Colonic mucosa (tissue), 4 donors: ENCODE measurements at regions not wholly inside any gene's neighbourhood (a gene's known extent, or its start where the extent isn't known, plus 50 kb on each side); places are given as distances from the start of the nearest gene placed in this dataset.

Experiments used
- DNase-seq: peaks from one replicate; pipeline ENCODE4 v3.0.0-alpha.2; 2020
- H3K27ac ChIP-seq: fragments of 200-600 bp; one replicate; pipeline ENCODE4 v1.8.0; 2021
- H3K27me3 ChIP-seq: fragments of 200-600 bp; one replicate; pipeline ENCODE4 v1.8.0; 2021
- H3K36me3 ChIP-seq: fragments of 200-600 bp; one replicate; pipeline ENCODE4 v1.8.0; 2021
- H3K4me1 ChIP-seq: fragments of 200-600 bp; one replicate; pipeline ENCODE4 v1.8.0; 2021; ENCODE audit warnings: mild to moderate bottlenecking
- H3K4me3 ChIP-seq: fragments of 200-600 bp; one replicate; pipeline ENCODE4 v1.8.0; 2021
- H3K9ac ChIP-seq, 2 donors: one replicate each; pipeline ENCODE4 v1.7.0; 2013; ENCODE audit warnings: control low read depth in 2 of 2, low read depth in 2 of 2, low read length in 2 of 2
- H3K9me3 ChIP-seq: fragments of 200-600 bp; one replicate; pipeline ENCODE4 v1.8.0; 2021
- intact Hi-C: fragments of 100-400 bp; cut with DNase I; formaldehyde crosslinking; loops from one replicate; pipeline ENCODE4 v1.14.1; 2022
- TF ChIP-seq, protein P1 (sequence below): fragments of 200-600 bp; IDR thresholded peaks from one replicate; pipeline ENCODE4 v1.8.0; 2022; ENCODE audit warnings: antibody characterized with exemption, mild to moderate bottlenecking
- donor health status: healthy.
- donor health status: DM: no; HTN: no; CAD: no.
- donor health status: DM: no; HTN: no; CAD: no.

DNA sequence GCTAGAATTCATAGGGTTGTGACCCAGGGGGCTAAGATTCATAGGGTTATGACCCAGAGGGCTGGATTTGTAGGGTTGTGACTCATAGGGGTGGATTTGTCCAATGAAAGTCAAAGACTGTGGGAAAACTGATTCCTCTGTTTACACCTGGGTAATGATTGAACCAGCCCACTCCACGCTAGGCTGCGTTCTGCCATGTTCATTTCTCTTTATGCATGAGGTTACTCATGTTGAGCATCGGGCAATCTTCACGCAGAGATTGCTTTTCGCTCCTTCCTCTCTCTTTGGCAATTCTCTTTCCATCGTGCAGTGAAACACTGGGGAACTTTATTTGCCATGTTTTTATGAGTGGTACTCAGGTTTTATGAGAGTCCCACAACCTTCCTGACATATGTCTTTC, 127.8 kb downstream of the CRLF2 start:
- Histone ChIP-seq H3K27me3 (no peaks in the 10 kb centered on the region), H3K9ac (no peak overlapping the region), H3K9me3 (no peaks in the 10 kb centered on the region), H3K27ac (no peak overlapping the region), H3K36me3 (no peaks in the 10 kb centered on the region), H3K4me3 (no peak overlapping the region), H3K4me1 (no peaks in the 10 kb centered on the region)
- DNase-seq = no peak
- TF ChIP-seq, protein P1, sequence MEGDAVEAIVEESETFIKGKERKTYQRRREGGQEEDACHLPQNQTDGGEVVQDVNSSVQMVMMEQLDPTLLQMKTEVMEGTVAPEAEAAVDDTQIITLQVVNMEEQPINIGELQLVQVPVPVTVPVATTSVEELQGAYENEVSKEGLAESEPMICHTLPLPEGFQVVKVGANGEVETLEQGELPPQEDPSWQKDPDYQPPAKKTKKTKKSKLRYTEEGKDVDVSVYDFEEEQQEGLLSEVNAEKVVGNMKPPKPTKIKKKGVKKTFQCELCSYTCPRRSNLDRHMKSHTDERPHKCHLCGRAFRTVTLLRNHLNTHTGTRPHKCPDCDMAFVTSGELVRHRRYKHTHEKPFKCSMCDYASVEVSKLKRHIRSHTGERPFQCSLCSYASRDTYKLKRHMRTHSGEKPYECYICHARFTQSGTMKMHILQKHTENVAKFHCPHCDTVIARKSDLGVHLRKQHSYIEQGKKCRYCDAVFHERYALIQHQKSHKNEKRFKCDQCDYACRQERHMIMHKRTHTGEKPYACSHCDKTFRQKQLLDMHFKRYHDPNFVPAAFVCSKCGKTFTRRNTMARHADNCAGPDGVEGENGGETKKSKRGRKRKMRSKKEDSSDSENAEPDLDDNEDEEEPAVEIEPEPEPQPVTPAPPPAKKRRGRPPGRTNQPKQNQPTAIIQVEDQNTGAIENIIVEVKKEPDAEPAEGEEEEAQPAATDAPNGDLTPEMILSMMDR = no peak
- intact Hi-C loops = no loop called here

DNA sequence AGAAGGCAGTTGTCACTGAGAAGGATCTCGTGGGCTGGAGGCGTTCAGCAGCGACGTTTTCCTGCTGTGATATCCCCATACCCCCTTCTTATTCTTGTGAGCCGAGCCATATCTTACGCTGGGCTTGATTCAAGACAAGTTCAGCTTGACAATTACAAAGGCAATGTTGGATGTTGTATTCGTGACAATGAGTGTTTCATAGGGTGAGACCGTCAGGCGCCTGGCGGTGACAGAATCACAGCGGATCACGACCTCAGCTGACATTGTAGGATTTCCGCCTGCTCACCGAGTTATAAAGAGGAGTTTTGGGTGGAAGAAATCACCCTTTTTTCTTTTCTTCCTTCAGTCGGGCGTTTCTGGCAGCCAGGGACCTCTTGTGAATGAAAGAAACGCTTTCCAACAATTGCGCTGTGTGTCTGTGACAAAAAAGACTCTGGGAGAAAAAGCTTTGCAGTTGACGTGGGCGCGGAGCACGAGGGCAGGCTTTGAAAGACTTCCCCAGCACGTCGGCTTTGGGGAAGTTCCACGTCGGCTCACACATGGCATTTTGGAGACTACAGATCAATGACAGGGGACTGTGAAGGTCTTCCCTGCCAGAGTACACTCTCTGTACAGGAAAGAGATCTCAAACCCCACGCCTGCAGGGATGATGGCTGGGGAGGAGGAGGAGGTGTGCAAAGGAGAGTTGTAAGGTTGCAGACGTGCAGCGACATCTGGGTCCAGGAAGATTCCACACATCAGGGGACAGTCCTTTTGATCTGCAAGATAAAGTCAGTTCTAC, 135.4 kb downstream of the CRLF2 start:
- intact Hi-C loops = no loop called here
- H3K4me3 ChIP-seq = no peak overlapping the region
- no peak overlapping the region for H3K27ac ChIP-seq
- no peaks in the 10 kb centered on the region for H3K9me3 ChIP-seq
- TF ChIP-seq, protein P1 = no peak
- H3K36me3 ChIP-seq = no peaks in the 10 kb centered on the region
- no peak overlapping the region for H3K9ac ChIP-seq
- H3K27me3 ChIP-seq = no peaks in the 10 kb centered on the region
- H3K4me1 ChIP-seq = no peaks in the 10 kb centered on the region
- no peak for DNase-seq

DNA sequence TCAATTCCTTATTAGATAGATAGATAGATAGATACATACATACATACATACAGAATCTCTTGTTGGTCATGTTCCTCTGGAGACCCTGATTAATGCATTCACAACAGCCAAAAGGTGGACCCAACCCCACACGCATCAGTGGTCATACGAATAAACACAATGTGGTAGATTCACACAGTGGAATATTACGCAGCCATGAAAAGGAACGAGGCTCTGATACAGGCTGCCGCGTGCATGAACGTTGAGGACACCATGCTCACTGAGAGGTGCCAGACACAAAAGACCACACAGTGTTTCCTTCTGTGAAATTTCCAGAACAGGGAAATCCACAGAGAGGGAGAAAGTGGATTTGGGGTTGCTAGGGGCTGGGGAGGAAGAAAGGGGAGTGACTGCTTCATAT, 136.7 kb downstream of the CRLF2 start:
- TF ChIP-seq, protein P1 = no peak
- no peaks in the 10 kb centered on the region for H3K9me3 ChIP-seq
- no peaks in the 10 kb centered on the region for H3K4me1 ChIP-seq
- H3K9ac ChIP-seq = no peak overlapping the region
- H3K27me3 ChIP-seq = no peaks in the 10 kb centered on the region
- H3K4me3 ChIP-seq = no peak overlapping the region
- no peak for DNase-seq
- no peaks in the 10 kb centered on the region for H3K36me3 ChIP-seq
- no peak overlapping the region for H3K27ac ChIP-seq
- intact Hi-C loops = no loop called here

DNA sequence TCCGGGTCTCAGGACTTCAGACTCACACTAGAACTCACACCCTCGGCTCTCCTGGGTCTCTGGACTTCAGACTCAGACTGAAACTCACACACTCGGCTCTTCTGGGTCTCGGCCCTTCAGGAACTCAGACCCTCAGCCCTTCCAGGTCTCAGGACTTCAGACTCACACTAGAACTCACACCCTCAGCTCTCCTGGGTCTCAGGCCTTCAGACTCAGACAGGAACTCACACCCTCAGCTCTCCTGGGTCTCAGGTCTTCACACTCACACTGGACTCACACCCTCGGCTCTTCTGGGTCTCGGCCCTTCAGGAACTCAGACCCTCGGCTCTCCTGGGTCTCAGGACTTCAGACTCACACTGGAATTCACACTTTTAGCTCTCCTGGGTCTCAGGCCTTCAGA, 137.3 kb downstream of the CRLF2 start:
- no peaks in the 10 kb centered on the region for H3K36me3 ChIP-seq
- H3K4me1 ChIP-seq = no peaks in the 10 kb centered on the region
- DNase-seq = no peak
- no peaks in the 10 kb centered on the region for H3K27me3 ChIP-seq
- no peak overlapping the region for H3K4me3 ChIP-seq
- intact Hi-C loops = no loop called here
- H3K9ac ChIP-seq = no peak overlapping the region
- TF ChIP-seq, protein P1 = no peak
- H3K9me3 ChIP-seq = no peaks in the 10 kb centered on the region
- H3K27ac ChIP-seq = no peak overlapping the region

DNA sequence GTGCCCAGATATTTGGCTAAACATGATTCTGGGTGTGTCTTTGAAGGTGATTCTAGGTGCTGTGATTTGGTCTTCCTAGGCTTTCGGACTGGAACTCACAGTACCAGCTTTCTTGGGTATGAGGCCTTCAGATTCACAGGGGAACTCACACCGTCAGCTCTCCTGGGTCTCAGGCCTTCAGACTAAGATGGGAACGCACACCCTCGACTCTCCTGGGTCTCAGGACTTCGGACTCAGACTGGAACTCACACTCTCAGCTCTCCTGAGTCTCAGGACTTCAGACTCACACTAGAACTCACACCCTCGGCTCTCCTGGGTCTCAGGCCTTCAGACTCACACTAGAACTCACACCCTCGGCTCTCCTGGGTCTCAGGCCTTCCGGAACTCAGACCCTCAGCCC, 137.7 kb downstream of the CRLF2 start:
- no peaks in the 10 kb centered on the region for H3K4me1 ChIP-seq
- intact Hi-C loops = no loop called here
- H3K27me3 ChIP-seq = no peaks in the 10 kb centered on the region
- DNase-seq = no peak
- H3K36me3 ChIP-seq = no peaks in the 10 kb centered on the region
- no peak overlapping the region for H3K4me3 ChIP-seq
- TF ChIP-seq, protein P1 = no peak
- H3K9ac ChIP-seq = no peak overlapping the region
- H3K9me3 ChIP-seq = no peaks in the 10 kb centered on the region
- H3K27ac ChIP-seq = no peak overlapping the region
